NCI-H345 treated with DMSO at 0.1 percent for 48 hours (cell line): ENCODE measurements at regions not wholly inside any gene's neighbourhood (a gene's known extent, or its start where the extent isn't known, plus 50 kb on each side); places are given as distances from the start of the nearest gene placed in this dataset.
"Not testable (repeated sequence)": the region's sequence is repeated elsewhere in the genome, so short reads cannot be mapped to it uniquely, and the experiment has no call there.

Source experiments
- DNase-seq: peaks from one replicate; lab custom pipeline; 2025; ENCODE audit not compliant: unreplicated experiment; lab: John Stamatoyannopoulos, UW

DNA sequence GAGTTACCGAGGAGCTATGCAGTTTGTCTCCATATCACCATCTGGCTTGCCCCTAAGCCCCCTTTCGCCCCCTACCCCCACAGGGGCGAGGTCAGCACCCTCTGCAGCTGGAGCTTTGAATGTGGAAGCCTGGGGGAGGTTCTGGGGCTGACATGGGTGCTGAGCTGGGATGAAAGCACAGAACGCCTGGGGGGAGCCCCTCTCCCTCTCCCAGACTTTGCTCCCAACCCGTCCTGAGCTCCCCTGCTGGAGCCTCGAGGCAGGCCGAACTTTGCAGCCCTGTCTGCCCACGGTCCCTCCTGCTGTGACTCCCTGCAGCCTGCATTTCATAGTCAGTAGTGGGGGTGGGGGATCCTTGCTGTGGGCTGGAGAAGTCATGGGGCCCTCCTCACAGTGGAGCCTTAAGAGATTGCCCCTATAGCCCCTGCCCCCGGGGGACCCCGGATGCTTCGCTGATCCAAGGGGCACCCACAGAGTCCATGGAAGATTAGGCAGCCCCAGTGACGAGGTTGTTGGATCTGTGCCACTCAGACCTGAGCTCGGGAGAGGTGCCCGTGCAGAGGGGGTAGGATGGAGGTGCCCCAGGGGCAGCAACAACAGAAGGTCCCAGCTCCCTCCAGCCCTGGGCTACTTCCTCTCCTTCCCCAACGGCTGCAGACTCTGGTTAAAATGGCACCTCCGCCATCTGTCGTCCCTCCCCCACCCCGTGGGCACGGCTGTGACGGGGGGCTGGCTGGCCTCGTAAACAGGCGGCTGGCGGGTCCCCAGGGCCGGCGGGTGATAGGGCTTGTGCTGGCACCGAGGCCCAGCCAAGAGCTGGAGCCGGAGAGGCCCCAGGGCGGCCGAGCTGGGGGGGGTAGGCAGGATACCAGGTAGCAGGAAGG, 162.0 kb downstream of the C9orf50 start:
- DNase-seq: no peak

DNA sequence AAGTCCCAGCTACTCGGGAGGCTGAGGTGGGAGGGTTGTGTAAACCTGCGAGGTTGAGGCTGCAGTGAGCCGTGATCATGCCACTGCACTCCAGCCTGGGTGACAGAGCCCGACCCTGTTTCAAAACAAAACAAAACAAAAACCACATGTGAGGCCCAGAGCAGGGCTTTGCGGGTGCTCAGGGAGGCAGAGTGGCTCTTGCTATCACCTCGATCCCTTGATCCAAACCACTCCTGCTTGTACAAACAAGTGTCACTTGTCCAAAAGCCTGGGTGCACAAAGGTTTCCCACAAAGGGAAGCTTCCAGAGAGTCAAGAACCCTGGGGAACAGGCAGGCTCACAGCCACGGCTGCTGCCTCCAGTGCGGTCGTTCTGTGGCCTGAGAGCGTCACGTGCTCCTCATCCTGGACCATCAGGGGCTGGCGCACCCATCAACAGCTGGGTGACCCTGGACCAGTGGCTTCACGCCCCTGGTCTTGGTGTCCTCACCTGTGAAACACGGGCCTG, 162.7 kb downstream of the C9orf50 start:
- no peak for DNase-seq

DNA sequence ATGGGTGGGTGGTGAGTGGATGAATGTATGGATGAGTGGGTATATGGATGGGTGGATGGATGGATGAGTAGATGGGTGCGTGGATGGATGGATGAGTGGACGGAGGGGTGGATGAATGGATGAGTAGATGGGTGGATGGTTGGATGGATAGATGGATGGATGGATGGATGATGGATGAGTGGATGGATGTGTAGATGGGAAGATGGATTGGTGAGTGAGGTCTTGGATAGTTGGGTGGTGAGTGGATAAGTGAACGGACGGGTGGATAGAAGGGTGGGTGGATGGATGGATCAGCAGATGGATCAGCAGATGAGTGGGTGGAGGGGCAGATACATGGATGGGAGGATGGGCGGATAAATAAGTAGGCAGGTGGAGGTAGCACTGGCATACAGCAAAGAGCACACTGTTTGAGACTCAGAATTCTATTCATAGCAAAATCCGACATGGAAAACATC, 163.5 kb downstream of the C9orf50 start:
- DNase-seq: no peak

DNA sequence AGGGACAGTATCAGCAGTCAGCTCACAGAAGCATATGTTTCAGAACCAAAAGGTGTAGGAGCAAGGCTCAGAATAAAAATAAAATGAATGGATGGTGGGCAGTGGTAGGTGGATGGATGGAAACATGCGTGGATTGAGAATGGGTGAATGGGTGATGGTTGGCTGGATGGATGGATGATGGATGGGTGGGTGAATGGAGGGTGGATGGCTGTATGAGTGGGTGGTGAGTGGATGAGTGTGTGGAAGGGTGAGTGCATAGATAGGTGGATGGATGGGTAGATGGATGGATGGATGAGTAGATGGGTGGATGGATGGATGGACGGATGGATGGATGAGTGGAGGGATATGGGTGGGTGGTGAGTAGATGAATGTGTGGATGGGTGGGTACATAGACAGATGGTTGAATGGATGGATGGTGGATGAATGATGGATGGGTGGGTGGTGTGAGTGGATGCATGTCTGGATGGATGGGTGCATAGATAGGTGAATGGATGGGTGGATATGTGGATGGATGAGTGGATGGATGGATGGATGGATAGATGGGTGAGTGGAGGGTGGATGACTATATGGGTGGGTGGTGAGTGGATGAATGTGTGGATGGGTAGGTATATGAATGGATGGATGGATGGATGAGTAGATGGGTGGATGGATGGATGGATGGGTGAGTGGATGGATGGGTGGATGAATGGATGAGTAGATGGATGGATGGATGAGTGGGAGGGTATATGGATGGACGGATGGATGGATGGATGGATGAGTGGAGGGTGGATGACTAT, 164.2 kb downstream of the C9orf50 start:
- no peak for DNase-seq

DNA sequence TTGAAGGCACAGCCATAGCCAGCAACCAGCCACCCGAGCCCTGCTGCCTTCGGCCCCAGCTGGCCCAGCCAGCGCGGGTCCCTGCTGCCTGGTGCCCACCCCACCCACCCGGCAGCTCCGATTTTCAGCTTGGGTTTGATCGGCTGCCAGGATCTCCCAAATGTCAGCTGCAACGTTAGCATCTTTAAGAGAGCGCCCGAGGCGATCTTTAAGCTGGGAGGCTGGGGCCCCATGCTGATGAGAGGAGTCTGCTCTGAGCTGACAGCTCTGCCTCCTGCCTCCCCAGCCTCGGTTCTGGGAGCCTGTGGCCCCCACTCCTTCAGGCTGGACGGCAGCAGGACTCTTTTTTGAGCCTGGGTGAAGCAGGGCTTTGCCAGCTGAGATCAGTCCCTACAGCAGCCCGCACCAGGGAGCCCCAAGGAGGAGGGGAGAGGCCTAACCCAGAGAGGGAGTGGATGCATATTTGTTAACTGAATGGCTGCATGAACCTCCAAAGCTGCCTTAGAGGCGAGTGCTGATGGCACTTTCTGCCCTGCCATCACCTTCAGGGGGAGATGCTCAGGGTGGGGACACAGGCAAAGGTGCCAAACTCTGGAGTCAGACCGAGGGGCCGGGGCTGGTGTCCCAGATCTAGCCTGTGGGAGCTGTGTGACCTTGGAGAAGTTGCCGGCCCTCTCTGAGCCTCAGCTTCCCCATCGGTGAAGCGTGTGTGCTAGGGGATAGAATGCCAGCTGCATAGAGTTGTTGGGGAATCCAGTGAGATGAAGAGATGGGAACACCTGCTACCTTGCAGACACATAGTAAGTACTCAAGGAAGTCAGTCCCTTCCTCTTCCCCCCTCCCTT, 165.5 kb downstream of the C9orf50 start:
- no peak for DNase-seq

DNA sequence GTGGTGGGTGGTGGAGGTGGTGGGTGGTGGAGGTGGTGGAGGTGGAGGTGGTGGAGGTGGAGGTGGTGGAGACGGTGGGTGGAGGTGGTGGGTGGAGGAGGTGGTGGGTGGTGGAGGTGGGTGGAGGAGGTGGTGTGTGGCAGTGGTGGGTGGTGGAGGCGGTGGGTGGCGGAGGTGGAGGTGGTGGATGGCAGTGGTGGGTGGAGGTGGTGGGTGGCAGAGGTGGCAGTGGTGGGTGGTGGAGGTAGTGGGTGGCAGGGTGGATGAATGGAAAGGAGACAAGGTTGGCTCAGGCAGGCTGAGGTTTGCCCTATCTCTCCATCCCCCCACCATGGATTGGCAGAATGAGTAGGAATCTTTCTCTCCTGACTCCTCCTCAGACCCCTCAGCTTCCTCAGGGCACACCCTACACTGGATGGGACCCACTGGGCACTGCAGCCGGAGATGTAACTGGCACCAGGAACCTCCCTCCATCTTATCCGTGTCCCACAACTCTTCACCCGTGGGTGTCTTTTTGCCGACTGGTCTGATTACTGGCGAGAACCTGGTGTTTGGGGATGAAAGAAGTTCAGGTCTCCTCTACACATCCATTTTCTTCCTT, 166.3 kb downstream of the C9orf50 start:
- DNase-seq: no peak

DNA sequence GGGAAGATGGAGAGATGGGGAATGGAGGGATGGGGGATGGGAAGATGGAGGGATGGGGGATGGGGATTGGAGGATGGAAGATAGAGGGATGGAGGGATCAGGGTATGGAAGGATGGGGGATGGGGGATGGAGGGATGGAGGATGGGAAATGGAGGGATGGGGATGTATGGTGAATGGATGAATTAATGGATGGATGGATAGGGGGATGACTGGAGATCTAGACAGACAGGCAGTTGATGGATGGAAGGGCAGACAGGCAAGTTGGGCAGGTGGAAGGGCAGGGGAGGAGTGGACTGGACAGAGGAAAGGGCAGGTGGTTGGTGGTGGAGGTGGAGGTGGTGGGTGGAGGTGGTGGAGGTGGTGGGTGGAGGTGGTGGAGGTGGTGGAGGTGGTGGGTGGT, 167.2 kb downstream of the C9orf50 start:
- DNase-seq: no peak

- no peak for DNase-seq
These were observed 169.2 kb downstream of the C9orf50 start for GRCh38 chr9:129451669-129452068.

GRCh38 chr9:129451089-129451656, 169.7 kb downstream of the C9orf50 start:
- DNase-seq: no peak

DNA sequence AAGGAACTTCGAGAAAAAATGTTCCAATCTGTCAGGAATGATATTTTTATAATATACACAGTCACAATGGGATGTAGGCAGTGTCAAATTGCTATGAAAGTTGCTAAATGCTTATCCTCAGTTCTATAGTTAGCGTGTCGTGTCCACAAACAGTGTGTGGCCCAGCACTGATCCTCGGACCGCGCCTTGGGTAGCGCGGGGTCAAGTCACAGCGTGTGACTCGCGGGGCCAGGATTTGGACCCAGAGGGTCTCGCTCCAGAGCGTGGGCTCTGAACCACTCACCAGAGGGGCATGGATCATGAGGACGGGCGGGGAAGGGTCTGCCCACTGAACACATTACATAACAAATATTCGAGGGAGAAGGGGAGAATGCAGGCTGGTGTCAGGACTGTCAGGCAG, 171.8 kb downstream of the C9orf50 start:
- DNase-seq: no peak

DNA sequence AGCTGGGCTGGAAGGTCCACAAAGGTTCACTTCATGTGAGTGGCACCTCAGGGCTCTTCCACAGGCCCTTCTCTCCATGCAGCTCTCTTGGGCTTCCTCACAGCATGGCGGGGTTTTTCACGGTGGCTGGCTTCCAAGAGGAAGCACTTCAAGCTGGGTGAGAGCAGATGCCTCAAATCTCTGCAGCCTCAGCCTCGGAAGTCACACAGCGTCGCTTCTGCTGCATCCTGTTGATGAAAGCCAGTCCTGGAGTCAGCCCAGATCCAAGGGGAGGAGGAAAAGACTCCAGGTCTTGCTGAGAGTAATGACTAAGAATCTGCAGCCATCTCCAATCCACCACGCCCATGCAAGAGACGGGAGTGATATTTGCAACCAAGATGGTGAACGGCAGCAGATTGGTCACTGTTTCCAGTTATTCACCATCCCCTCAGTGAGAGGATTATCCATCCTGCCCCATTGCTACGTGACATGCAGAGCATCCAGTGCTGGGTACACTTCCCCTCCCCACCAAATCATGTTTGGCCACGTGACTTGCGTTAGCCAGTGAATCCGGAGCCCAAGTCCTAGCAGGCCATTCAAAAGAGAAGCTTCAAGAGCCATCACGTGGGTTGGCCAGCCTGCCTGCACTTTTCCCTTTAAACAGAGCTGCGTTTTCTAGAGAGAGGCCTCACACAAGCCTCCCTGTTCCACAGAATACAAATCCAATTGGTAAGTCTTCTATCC, 173.9 kb downstream of the C9orf50 start:
- no peak for DNase-seq

DNA sequence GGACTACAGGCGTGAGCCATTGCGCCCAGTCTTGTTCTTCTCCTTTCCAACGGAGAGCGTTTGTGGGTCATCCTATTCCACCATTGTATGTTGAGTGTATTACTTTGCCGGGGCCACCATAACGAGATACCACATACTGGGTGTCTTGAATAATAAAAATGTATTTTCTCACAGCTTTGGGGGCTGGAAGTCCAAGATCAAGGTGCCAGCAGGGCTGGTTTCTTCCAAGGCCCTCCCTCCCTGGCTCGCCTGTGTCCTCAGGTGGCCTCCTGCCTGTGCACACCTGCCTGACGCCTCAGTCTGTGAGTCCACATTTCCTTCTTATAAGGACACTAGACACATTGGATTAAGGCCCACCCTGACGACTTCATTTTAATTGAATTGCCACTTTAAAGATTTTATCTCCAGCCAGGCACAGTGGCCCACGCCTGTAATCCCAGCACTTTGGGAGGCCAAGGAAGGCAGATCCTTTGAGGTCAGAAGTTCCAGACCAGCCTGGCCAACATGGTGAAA, 175.1 kb downstream of the C9orf50 start:
- DNase-seq: no peak

- DNase-seq: not testable (repeated sequence)
These were observed 177.3 kb downstream of the C9orf50 start for GRCh38 chr9:129443515-129444164.

GRCh38 chr9:129442803-129443511, 177.9 kb downstream of the C9orf50 start:
- DNase-seq: no peak

- no peak for DNase-seq
These were observed 179.0 kb downstream of the C9orf50 start for GRCh38 chr9:129441852-129442251.

GRCh38 chr9:129440435-129441186, 180.3 kb downstream of the C9orf50 start:
- DNase-seq: no peak

- DNase-seq: no peak
These were observed 181.7 kb downstream of the C9orf50 start for GRCh38 chr9:129439242-129439641.
